A673 (cell line): ENCODE measurements at regions not wholly inside any gene's neighbourhood (a gene's known extent, or its start where the extent isn't known, plus 50 kb on each side); places are given as distances from the start of the nearest gene placed in this dataset.

ENCODE experiments used
- EZH2 ChIP-seq: fragments of 200-600 bp; sonication (generic); IDR thresholded peaks from 2 replicates; pipeline ENCODE4 v1.6.1; 2017; ENCODE audit warnings: borderline replicate concordance, low read depth, mild to moderate bottlenecking, mixed read lengths, antibody characterized with exemption, low read length; ENCODE audit not compliant: poor library complexity, severe bottlenecking
- TF ChIP-seq, protein P1 (sequence below): fragments of 300-800, 200-600 bp; sonication (generic); conservative IDR thresholded peaks from 2 replicates; pipeline ENCODE4 v1.5.1; 2017; ENCODE audit warnings: low read depth, mild to moderate bottlenecking, antibody characterized with exemption, low read length, moderate library complexity, mixed read lengths

DNA sequence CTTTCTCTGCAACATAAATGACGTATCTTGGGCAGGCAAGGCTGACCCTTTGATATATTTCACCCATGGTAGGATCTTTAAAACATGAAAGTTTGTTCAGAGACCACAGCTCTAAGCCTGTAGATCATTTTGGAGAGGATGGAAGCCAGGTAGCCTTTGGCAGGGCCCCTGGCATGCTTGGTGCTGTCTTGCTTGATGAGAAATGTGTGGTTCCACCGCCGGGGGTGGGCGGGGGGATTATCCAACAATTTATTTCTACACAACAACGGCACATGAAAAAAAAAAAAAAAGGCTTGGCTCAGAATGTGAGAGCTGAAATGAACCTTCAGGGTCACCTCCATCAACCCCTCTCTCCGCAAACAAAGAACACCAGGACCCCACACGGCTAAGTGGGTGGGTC lies 112.9 kb upstream of the MBNL2 start:
- TF ChIP-seq, protein P1, sequence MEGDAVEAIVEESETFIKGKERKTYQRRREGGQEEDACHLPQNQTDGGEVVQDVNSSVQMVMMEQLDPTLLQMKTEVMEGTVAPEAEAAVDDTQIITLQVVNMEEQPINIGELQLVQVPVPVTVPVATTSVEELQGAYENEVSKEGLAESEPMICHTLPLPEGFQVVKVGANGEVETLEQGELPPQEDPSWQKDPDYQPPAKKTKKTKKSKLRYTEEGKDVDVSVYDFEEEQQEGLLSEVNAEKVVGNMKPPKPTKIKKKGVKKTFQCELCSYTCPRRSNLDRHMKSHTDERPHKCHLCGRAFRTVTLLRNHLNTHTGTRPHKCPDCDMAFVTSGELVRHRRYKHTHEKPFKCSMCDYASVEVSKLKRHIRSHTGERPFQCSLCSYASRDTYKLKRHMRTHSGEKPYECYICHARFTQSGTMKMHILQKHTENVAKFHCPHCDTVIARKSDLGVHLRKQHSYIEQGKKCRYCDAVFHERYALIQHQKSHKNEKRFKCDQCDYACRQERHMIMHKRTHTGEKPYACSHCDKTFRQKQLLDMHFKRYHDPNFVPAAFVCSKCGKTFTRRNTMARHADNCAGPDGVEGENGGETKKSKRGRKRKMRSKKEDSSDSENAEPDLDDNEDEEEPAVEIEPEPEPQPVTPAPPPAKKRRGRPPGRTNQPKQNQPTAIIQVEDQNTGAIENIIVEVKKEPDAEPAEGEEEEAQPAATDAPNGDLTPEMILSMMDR = no peak
- TF ChIP-seq EZH2 = no peak
